NB4 (cell line): ENCODE measurements at regions not wholly inside any gene's neighbourhood (a gene's known extent, or its start where the extent isn't known, plus 50 kb on each side); places are given as distances from the start of the nearest gene placed in this dataset.
A peak's percentile ranks its signal among the peaks of the same experiment; 100 is the strongest.

Experiments
- DNase-seq: peaks from one replicate; pipeline ENCODE4 v3.0.0; 2010; ENCODE audit warnings: low read depth
- H3K4me3 ChIP-seq: one replicate; pipeline ENCODE4 v1.5.1; 2011; ENCODE audit warnings: mild to moderate bottlenecking, low read depth, low read length, moderate library complexity
- MAX ChIP-seq: IDR thresholded peaks from 2 replicates; pipeline ENCODE4 v1.6.1; 2011; ENCODE audit warnings: low read depth, low read length
- MYC ChIP-seq: IDR thresholded peaks from 2 replicates; pipeline ENCODE4 v1.6.1; 2011; ENCODE audit warnings: low read depth, low read length
- POLR2A ChIP-seq: IDR thresholded peaks from 2 replicates; pipeline ENCODE4 v1.6.1; 2011; ENCODE audit warnings: mild to moderate bottlenecking; ENCODE audit not compliant: insufficient read length; ENCODE audit errors: extremely low read depth
- TF ChIP-seq, protein P1 (sequence below): IDR thresholded peaks from one replicate; pipeline ENCODE4 v1.5.1; 2012; ENCODE audit warnings: low read depth, low read length

DNA sequence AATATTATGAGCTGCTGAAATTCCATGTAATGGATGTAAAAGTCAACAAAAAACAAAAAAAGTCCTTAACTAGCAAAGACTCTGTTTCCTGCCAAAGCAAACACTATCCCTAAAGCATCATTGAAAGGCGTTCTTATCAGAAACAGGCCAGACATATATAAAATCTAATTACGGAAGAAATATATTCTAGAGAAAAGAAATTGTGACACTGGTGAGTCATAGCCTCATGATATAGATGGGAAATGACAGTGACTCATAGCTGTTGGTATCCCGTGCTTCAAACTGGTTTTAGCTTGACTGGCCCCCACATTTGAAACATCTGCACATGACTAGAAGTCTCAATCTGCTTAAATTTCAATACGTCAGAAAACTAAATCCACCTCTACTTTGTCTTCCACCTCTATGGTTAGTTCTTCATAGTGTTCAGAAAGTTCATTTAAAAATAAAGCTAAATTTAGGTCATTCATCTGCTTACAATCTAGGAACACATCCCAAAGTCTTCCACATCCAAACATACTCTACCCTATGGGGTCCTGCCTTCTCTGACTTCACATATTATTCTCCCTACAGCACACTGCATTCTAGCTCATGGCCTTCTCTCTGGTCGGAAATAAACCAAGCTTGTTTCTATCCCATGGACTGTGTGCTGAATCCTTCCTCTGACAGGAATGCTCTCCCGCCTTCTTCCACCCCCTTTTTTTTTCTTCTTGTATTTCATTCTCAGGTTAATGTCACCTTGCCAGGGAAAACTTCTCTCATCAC is 456.3 kb upstream of the ARRDC4 start:
- no peak overlapping the region for H3K4me3 ChIP-seq
- peak; percentile 79 for TF ChIP-seq MAX
- TF ChIP-seq POLR2A = no peak
- TF ChIP-seq, protein P1, sequence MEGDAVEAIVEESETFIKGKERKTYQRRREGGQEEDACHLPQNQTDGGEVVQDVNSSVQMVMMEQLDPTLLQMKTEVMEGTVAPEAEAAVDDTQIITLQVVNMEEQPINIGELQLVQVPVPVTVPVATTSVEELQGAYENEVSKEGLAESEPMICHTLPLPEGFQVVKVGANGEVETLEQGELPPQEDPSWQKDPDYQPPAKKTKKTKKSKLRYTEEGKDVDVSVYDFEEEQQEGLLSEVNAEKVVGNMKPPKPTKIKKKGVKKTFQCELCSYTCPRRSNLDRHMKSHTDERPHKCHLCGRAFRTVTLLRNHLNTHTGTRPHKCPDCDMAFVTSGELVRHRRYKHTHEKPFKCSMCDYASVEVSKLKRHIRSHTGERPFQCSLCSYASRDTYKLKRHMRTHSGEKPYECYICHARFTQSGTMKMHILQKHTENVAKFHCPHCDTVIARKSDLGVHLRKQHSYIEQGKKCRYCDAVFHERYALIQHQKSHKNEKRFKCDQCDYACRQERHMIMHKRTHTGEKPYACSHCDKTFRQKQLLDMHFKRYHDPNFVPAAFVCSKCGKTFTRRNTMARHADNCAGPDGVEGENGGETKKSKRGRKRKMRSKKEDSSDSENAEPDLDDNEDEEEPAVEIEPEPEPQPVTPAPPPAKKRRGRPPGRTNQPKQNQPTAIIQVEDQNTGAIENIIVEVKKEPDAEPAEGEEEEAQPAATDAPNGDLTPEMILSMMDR = no peak
- peak; percentile 78; the same call in 1 of the 2 replicates for TF ChIP-seq MYC
- peak; percentile 91 for DNase-seq

- TF ChIP-seq, protein P1 = no peak
- TF ChIP-seq POLR2A (no peak), MAX (no peak), MYC (no peak)
- H3K4me3 ChIP-seq = no peak overlapping the region
- DNase-seq = peak; percentile 34
Observed at GRCh38 chr15:97517737-97518136, 442.8 kb upstream of the ARRDC4 start.

GRCh38 chr15:97520689-97521088 is 439.8 kb upstream of the ARRDC4 start:
- TF ChIP-seq MAX (no peak), MYC (no peak), POLR2A (no peak)
- TF ChIP-seq, protein P1 = no peak
- no peak for DNase-seq

DNA sequence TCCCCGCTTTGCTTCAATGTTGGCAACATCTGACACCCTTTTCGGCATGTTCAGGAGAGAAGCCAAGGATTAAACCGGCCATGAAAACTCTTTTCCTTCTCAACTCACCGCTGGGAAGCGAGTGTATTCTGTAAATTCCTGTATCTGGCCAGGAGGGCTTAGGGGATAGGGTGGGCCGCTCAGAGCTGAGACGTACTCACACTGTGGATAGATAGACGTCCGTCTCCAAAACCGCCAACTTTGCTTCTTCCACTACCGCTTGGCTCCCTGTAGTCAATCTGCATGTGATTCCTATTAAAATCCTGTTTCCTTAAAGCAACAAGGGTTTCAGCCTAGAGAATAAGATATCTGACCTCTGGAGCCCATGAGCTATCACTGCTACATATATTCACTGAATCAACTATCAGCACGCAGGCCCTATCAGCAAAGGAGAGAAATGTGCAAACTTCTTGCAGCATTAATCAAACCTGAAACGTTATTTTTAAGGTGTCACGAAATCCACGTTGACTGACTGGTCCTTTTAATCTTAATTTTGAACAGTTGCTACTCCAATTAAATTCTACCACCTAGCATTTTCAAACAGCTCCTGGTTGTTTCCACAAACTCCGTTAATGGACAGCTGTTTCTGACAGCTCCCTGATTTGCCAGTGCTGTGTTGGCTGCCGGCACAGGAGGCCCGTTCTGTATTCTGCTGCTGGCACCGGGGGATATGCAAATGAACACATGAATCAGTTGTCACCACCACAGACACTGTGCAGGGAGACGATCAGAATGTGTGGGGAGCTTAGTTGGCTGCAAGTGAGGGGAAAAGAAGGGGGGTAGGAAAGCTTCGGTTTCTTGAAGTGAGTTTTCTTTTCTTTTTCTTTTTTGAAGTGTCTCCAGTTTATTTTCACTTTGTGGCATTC is 438.9 kb upstream of the ARRDC4 start:
- TF ChIP-seq, protein P1 = no peak
- TF ChIP-seq MAX (no peak), MYC (no peak), POLR2A (no peak)
- peak; percentile 50 for DNase-seq
- no peak overlapping the region for H3K4me3 ChIP-seq

More at GRCh38 chr15:97520689-97521088, 439.8 kb upstream of the ARRDC4 start:
- no peak overlapping the region for H3K4me3 ChIP-seq

DNA sequence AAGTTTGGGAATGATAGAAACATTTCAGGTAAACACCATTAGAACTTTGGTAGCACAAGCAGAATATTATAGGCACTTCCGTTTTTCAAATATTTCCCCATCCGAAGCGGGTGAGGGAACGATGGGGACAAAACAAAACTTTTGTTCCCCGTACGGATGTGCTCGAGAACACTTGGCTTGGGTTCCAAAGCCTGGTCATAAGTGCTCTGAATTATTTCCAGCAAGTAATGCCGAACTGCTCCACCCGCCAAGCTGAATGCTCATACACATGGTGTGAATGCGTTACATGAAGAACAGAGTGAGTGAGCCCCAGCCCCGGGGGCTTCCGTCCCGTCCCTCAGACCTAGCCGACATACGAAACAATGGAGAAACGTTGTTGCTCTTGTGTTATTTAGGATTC is 438.2 kb upstream of the ARRDC4 start:
- H3K4me3 ChIP-seq = no peak overlapping the region
- DNase-seq = no peak
- TF ChIP-seq POLR2A (no peak), MYC (no peak), MAX (no peak)
- TF ChIP-seq, protein P1 = no peak
